Left renal pelvis (tissue), 4 donors: ENCODE measurements at regions not wholly inside any gene's neighbourhood (a gene's known extent, or its start where the extent isn't known, plus 50 kb on each side); places are given as distances from the start of the nearest gene placed in this dataset.
"Not testable (repeated sequence)": the region's sequence is repeated elsewhere in the genome, so short reads cannot be mapped to it uniquely, and the experiment has no call there.

Source experiments
- DNase-seq, 4 donors: peaks; one replicate each; pipeline ENCODE4 v3.0.0-alpha.2; 2013; ENCODE audit warnings: low read depth in 4 of 4, low spot score in 3 of 4

GRCh38 chr3:18237251-18238005, 187.7 kb downstream of the SATB1 start:
- no peak for DNase-seq

- DNase-seq: no peak
Measured at GRCh38 chr3:18236726-18237125, 188.4 kb downstream of the SATB1 start.

GRCh38 chr3:18234717-18235335, 190.3 kb downstream of the SATB1 start:
- DNase-seq: no peak

- DNase-seq: no peak
Measured at GRCh38 chr3:18233987-18234716, 191.0 kb downstream of the SATB1 start.

- DNase-seq: no peak
Measured at GRCh38 chr3:18232317-18232716, 192.8 kb downstream of the SATB1 start.

- no peak for DNase-seq
Measured at GRCh38 chr3:18228060-18228459, 197.1 kb downstream of the SATB1 start.

- DNase-seq: no peak
Measured at GRCh38 chr3:18225709-18226108, 199.4 kb downstream of the SATB1 start.

- no peak for DNase-seq
Measured at GRCh38 chr3:18224426-18224825, 200.7 kb downstream of the SATB1 start.

- no peak for DNase-seq
Measured at GRCh38 chr3:18223974-18224373, 201.2 kb downstream of the SATB1 start.

- DNase-seq: no peak
Measured at GRCh38 chr3:18223571-18223970, 201.6 kb downstream of the SATB1 start.

- no peak for DNase-seq
Measured at GRCh38 chr3:18222686-18223085, 202.5 kb downstream of the SATB1 start.

- no peak for DNase-seq
Measured at GRCh38 chr3:18217507-18218174, 207.5 kb downstream of the SATB1 start.

- DNase-seq: no peak
Measured at GRCh38 chr3:18216996-18217395, 208.1 kb downstream of the SATB1 start.

GRCh38 chr3:18215639-18216038, 209.5 kb downstream of the SATB1 start:
- DNase-seq: no peak

GRCh38 chr3:18211116-18211515, 214.0 kb downstream of the SATB1 start:
- no peak for DNase-seq

GRCh38 chr3:18208856-18209255, 216.3 kb downstream of the SATB1 start:
- no peak for DNase-seq

GRCh38 chr3:18208091-18208490, 217.0 kb downstream of the SATB1 start:
- no peak for DNase-seq

- DNase-seq: no peak
Measured at GRCh38 chr3:18207226-18207625, 217.9 kb downstream of the SATB1 start.

GRCh38 chr3:18205701-18206100, 219.4 kb downstream of the SATB1 start:
- DNase-seq: not testable (repeated sequence)

GRCh38 chr3:18201315-18201714, 223.8 kb downstream of the SATB1 start:
- no peak for DNase-seq

GRCh38 chr3:18199757-18200156, 225.4 kb downstream of the SATB1 start:
- DNase-seq: no peak
